ENCODE measurements at regions not wholly inside any gene's neighbourhood (a gene's known extent, or its start where the extent isn't known, plus 50 kb on each side); places are given as distances from the start of the nearest gene placed in this dataset.
A peak's percentile ranks its signal among the peaks of the same experiment; 100 is the strongest.
"Not testable (repeated sequence)": the region's sequence is repeated elsewhere in the genome, so short reads cannot be mapped to it uniquely, and the experiment has no call there.

GRCh38 chr6:139960671-139961070 lies 586.2 kb upstream of the CITED2 start:
- no peak overlapping the region for H3K4me3 ChIP-seq
- no peaks in the 10 kb centered on the region for H4K20me1 ChIP-seq (ENCODE audit: insufficient read depth, poor library complexity, severe bottlenecking)
- H3K9me2 ChIP-seq (replicated peaks; ENCODE audit: insufficient read depth): no peaks in the 10 kb centered on the region
- TF ChIP-seq EZH2 (IDR thresholded peaks at IDR 0.05; ENCODE audit: borderline replicate concordance) (no peak), EZH2phosphoT487 (IDR thresholded peaks at IDR 0.05; ENCODE audit: low read depth, severe bottlenecking, unreplicated experiment) (no peak)
- TF ChIP-seq, protein P1, sequence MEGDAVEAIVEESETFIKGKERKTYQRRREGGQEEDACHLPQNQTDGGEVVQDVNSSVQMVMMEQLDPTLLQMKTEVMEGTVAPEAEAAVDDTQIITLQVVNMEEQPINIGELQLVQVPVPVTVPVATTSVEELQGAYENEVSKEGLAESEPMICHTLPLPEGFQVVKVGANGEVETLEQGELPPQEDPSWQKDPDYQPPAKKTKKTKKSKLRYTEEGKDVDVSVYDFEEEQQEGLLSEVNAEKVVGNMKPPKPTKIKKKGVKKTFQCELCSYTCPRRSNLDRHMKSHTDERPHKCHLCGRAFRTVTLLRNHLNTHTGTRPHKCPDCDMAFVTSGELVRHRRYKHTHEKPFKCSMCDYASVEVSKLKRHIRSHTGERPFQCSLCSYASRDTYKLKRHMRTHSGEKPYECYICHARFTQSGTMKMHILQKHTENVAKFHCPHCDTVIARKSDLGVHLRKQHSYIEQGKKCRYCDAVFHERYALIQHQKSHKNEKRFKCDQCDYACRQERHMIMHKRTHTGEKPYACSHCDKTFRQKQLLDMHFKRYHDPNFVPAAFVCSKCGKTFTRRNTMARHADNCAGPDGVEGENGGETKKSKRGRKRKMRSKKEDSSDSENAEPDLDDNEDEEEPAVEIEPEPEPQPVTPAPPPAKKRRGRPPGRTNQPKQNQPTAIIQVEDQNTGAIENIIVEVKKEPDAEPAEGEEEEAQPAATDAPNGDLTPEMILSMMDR (IDR thresholded peaks at IDR 0.05; ENCODE audit: poor library complexity): no peak
- 79% methylated on average over 2 of the region's 2 CpGs for WGBS (ENCODE audit: low lambda C conversion rate, missing lambda C conversion rate)
- H3K9me3 ChIP-seq (ENCODE audit: low read depth): no peaks in the 10 kb centered on the region
- H3K27ac ChIP-seq: no peak overlapping the region
- H3K36me3 ChIP-seq (replicated peaks; ENCODE audit: insufficient read depth, low read depth): no peaks in the 10 kb centered on the region
- no peak overlapping the region for H3K4me2 ChIP-seq
- H2AFZ ChIP-seq: no peak overlapping the region
- no peak for DNase-seq (ENCODE audit: low spot score)
- H3K27me3 ChIP-seq: no peaks in the 10 kb centered on the region
- no peaks in the 10 kb centered on the region for H3K79me2 ChIP-seq
- peaks cover 9% of the 10 kb centered on the region for H3K4me1 ChIP-seq (ENCODE audit: insufficient read depth)

DNA sequence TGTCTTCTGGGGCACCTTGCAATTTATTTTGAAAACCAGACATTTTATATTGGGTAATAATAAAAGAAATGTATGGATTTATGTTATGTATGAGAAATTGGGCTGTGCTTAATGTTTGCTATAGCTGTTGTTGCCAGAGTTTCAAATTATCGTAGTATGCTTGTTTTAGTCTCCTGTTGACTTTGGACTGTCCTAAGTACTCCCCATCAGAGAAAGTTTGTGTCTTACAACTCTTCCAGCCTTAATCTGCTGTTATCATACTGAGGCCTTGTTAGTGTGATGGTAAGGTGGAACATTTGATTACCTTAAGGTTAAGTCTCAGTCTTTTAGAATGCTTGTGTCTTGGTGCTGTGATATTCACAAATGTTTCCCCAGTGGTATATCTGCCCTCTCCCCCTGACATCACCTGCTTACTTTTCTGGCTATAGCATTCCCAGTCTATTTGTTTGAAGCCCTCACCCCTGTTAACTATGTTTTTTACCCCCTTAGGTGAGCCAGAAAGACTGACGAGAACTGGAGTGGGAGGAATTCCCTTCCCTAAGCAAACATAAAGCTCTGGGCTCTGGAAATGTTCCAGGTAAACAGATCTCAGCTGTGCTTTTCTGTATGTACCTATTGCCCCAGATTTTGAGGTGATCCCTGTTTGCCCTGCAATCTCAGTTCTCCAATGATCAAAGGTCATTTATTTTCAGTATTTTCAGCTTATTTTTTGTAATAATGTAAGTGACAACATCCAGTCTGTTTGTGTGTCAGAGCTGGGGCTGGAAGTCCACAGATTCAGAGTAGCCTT lies 581.1 kb upstream of the CITED2 start:
- H3K4me2 ChIP-seq: no peak overlapping the region
- no peak overlapping the region for H2AFZ ChIP-seq
- H3K27ac ChIP-seq: peak overlapping the region; percentile 47
- peak; percentile 31 for DNase-seq (ENCODE audit: low spot score)
- no peaks in the 10 kb centered on the region for H3K27me3 ChIP-seq
- H3K9me2 ChIP-seq (replicated peaks; ENCODE audit: insufficient read depth): no peaks in the 10 kb centered on the region
- H3K9me3 ChIP-seq (ENCODE audit: low read depth): no peaks in the 10 kb centered on the region
- 73% methylated on average over 2 of the region's 2 CpGs for WGBS (ENCODE audit: low lambda C conversion rate, missing lambda C conversion rate)
- H4K20me1 ChIP-seq (ENCODE audit: insufficient read depth, poor library complexity, severe bottlenecking): no peaks in the 10 kb centered on the region
- H3K79me2 ChIP-seq: no peaks in the 10 kb centered on the region
- H3K36me3 ChIP-seq (replicated peaks; ENCODE audit: insufficient read depth, low read depth): no peaks in the 10 kb centered on the region
- H3K4me1 ChIP-seq (ENCODE audit: insufficient read depth): no peaks in the 10 kb centered on the region
- no peak for TF ChIP-seq EZH2phosphoT487 (IDR thresholded peaks at IDR 0.05; ENCODE audit: low read depth, severe bottlenecking, unreplicated experiment)
- no peak overlapping the region for H3K4me3 ChIP-seq

DNA sequence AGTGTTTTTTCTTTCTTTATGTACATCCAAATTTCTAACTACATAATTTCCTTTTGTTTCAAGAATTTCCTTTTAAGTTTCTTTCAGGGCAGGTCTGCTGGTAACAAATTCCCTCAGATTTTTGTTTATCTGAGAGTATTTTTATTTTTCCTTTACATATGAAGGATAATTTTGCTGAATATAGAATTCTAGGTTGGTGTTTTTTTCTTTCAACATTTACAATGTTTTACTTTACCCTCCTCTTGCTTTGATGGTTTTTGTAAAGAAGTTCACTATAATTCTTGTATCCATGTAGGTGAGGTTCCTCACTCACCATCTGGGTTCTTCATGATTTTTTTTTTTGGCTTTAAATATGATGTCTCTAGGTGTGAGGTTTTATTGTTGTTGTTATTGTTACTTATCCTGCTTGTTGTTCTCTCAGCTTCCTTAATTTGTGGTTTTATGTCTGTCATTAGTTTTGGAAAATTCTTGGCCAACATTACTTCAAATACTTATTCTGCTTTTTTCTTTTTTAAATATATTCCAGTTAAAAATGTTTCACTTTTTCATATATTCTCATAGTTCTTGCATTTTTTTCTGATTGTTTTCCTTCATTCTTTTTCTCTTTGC lies 580.1 kb upstream of the CITED2 start:
- TF ChIP-seq EZH2 (IDR thresholded peaks at IDR 0.05; ENCODE audit: borderline replicate concordance) (no peak), EZH2phosphoT487 (IDR thresholded peaks at IDR 0.05; ENCODE audit: low read depth, severe bottlenecking, unreplicated experiment) (no peak)
- TF ChIP-seq, protein P1 (IDR thresholded peaks at IDR 0.05; ENCODE audit: poor library complexity): no peak
- no peak overlapping the region for H2AFZ ChIP-seq
- no peaks in the 10 kb centered on the region for H3K79me2 ChIP-seq
- no peak overlapping the region for H3K4me2 ChIP-seq
- no peaks in the 10 kb centered on the region for H3K9me2 ChIP-seq (replicated peaks; ENCODE audit: insufficient read depth)
- no peaks in the 10 kb centered on the region for H3K27me3 ChIP-seq
- no peak for DNase-seq (ENCODE audit: low spot score)
- no peaks in the 10 kb centered on the region for H4K20me1 ChIP-seq (ENCODE audit: insufficient read depth, poor library complexity, severe bottlenecking)
- H3K27ac ChIP-seq: no peak overlapping the region
- no peaks in the 10 kb centered on the region for H3K4me1 ChIP-seq (ENCODE audit: insufficient read depth)
- H3K9me3 ChIP-seq (ENCODE audit: low read depth): no peaks in the 10 kb centered on the region
- no peaks in the 10 kb centered on the region for H3K36me3 ChIP-seq (replicated peaks; ENCODE audit: insufficient read depth, low read depth)
- no peak overlapping the region for H3K4me3 ChIP-seq

- H3K27ac ChIP-seq; H3K9me3 ChIP-seq (ENCODE audit: low read depth); H3K4me1 ChIP-seq (ENCODE audit: insufficient read depth); H2AFZ ChIP-seq; DNase-seq (ENCODE audit: low spot score); H3K4me2 ChIP-seq; H3K79me2 ChIP-seq; H3K4me3 ChIP-seq; H3K9me2 ChIP-seq (replicated peaks; ENCODE audit: insufficient read depth); H3K36me3 ChIP-seq (replicated peaks; ENCODE audit: insufficient read depth, low read depth); H4K20me1 ChIP-seq (ENCODE audit: insufficient read depth, poor library complexity, severe bottlenecking); H3K27me3 ChIP-seq: not testable (repeated sequence)
- 94% methylated on average over 11 of the region's 11 CpGs for WGBS (ENCODE audit: low lambda C conversion rate, missing lambda C conversion rate)
These were observed 579.3 kb upstream of the CITED2 start for GRCh38 chr6:139953780-139954179.

All from hepatocyte (in vitro differentiated cells).